ENCODE measurements at regions not wholly inside any gene's neighbourhood (a gene's known extent, or its start where the extent isn't known, plus 50 kb on each side); places are given as distances from the start of the nearest gene placed in this dataset.
A peak's percentile ranks its signal among the peaks of the same experiment; 100 is the strongest.

DNA sequence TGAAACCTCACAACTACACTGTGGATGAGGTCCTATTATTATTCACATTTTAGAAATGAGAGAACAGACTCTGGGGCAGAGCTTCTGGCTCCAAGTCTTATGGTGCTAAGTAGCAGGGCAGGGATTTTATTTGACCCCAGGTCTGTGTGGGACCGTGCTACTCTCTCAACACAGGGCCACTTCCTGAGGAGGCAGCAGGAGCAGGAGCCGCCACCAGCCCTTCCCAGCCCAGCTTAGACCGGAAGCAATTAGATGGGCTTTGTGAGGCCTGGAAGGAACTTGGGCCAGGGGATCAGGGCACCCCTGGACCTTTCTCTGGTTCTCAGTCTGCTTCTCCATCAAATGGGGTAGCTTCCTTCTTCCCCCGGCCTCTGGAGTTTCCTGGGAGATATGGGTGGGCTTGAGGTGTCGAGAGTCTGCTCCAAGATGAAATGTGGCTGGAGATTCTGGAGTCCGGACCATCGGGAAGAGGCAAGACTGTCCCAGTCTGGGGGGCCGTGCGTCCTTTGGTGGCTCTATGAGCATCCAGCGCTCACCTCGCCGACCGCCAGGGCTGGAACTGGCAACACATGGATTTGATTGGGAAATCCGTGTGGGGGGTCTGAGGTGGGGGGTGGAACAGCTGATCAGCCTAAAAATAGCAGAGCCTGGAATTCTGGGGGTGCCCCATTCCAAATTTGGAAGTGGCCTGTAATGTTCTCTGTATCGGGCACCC is 136.8 kb downstream of the FOXD2 start:
- Histone ChIP-seq H3K36me3 (ENCODE audit: control insufficient read depth in 2 of 4, insufficient read depth in 4 of 4, low read length in 3 of 4) (no peaks in the 10 kb centered on the region), H3K4ac (replicated peaks; ENCODE audit: insufficient read length, low read depth, low read length) (no peak overlapping the region), H3K9me3 (ENCODE audit: insufficient read depth in 2 of 2, low read depth in 1 of 2, low read length in 1 of 2) (no peaks in the 10 kb centered on the region), H3K79me2 (ENCODE audit: control insufficient read depth in 1 of 2, insufficient read depth in 2 of 2, low read length in 2 of 2) (no peaks in the 10 kb centered on the region), H2BK20ac (ENCODE audit: low read length) (no peak overlapping the region), H2BK12ac (ENCODE audit: low read depth, low read length) (no peak overlapping the region; the same call in 1 of the 2 replicates), H3K56ac (replicated peaks; ENCODE audit: insufficient read length, low read depth, low read length) (no peak overlapping the region), H4K91ac (replicated peaks; ENCODE audit: insufficient read length, low read length) (no peak overlapping the region), H2BK120ac (replicated peaks; ENCODE audit: low read depth, low read length) (no peak overlapping the region), H4K5ac (ENCODE audit: insufficient read length, low read depth, low read length) (no peak overlapping the region), H3K27ac (ENCODE audit: low read depth, low read length) (no peak overlapping the region), H2BK5ac (ENCODE audit: low read depth, low read length) (no peak overlapping the region), H3K18ac (ENCODE audit: extremely low read depth, low read length) (no peak overlapping the region), H3K9ac (replicated peaks in 1 of 4; ENCODE audit: extremely low read depth in 1 of 4, low read depth in 3 of 4, low read length in 3 of 4) (no peak overlapping the region), H3K4me2 (ENCODE audit: insufficient read depth in 1 of 2, low read depth in 2 of 2, low read length in 2 of 2) (no peak overlapping the region), H3K27me3 (replicated peaks in 1 of 4; ENCODE audit: control insufficient read depth in 3 of 4, extremely low read depth in 1 of 4, insufficient read depth in 3 of 4, low read length in 3 of 4) (peaks cover 0 to 3% (median 2%) of the 10 kb centered on the region in 4 experiments; a peak in 1 of 7 replicates), H2AFZ (ENCODE audit: low read length) (no peak overlapping the region), H3K23ac (ENCODE audit: insufficient read length) (no peak overlapping the region), H4K8ac (ENCODE audit: extremely low read depth, insufficient read depth, low read length) (peak overlapping the region; percentile 22; the same call in 1 of the 2 replicates), H3K23me2 (ENCODE audit: low read depth, low read length) (peaks cover 4% of the 10 kb centered on the region; the same call in 1 of the 2 replicates), H4K20me1 (replicated peaks in 1 of 2; ENCODE audit: control insufficient read depth in 1 of 2, insufficient read depth in 2 of 2, low read length in 2 of 2) (no peaks in the 10 kb centered on the region), H3K14ac (ENCODE audit: insufficient read length) (no peak overlapping the region), H2AK5ac (ENCODE audit: low read depth, low read length) (no peak overlapping the region), H3K4me3 (ENCODE audit: extremely low read depth in 1 of 4, insufficient read depth in 2 of 4, low read depth in 3 of 4, low read length in 4 of 4) (no peak overlapping the region), H3K4me1 (replicated peaks in 1 of 4; ENCODE audit: control insufficient read depth in 3 of 4, insufficient read depth in 4 of 4, low read length in 3 of 4) (peaks cover 8 to 22% (median 14%) of the 10 kb centered on the region in 4 experiments), H3K79me1 (ENCODE audit: low read depth, low read length) (no peaks in the 10 kb centered on the region), H2BK15ac (ENCODE audit: low read length) (0 out of 2 replicates have a peak overlapping the region, but pooled peaks have one; percentile 61)
- FAIRE-seq (no peak), DNase-seq (ENCODE audit: low read depth in 1 of 2, low spot score in 2 of 2) (no peak)
- 89% methylated on average over 13 of the region's 15 CpGs; no CpG with 5 or more reads in 1 of the 2 experiments for WGBS, 2 experiments (ENCODE audit: extremely low coverage in 1 of 2, insufficient coverage in 1 of 2, insufficient read length in 1 of 2, insufficient replicate concordance in 2 of 2, low coverage in 1 of 2, low lambda C conversion rate in 2 of 2, missing lambda C conversion rate in 1 of 2)
- ChIA-PET POLR2A (ENCODE audit: partially characterized antibody) (interaction anchor here (1.0 kb wide), 1 partner anchor 29 kb away, joined by 3 read pairs; no protein-coding TSS in a partner anchor), CTCF (ENCODE audit: partially characterized antibody) (interaction anchor here (0.6 to 1.1 kb wide), 6 partner anchors 8 to 146 kb away, joined by 3 to 5 read pairs (median 3); no protein-coding TSS in a partner anchor)
- TF ChIP-seq SIRT6 (IDR thresholded peaks at IDR 0.05; ENCODE audit: low read length) (no peak), SRF (IDR thresholded peaks at IDR 0.05; ENCODE audit: low read depth, low read length) (no peak), TAF7 (optimal IDR thresholded peaks at IDR 0.05; ENCODE audit: borderline replicate concordance, low read depth, low read length) (no peak), RAD21 (IDR thresholded peaks at IDR 0.05 in 1 of 2, conservative IDR thresholded peaks at IDR 0.05 in 1 of 2; ENCODE audit: low read depth in 2 of 2, low read length in 2 of 2) (no peak)
- TF ChIP-seq, protein P1, sequence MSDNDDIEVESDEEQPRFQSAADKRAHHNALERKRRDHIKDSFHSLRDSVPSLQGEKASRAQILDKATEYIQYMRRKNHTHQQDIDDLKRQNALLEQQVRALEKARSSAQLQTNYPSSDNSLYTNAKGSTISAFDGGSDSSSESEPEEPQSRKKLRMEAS (IDR thresholded peaks at IDR 0.05) = no peak

Data from H1 (cell line).